ENCODE measurements at regions not wholly inside any gene's neighbourhood (a gene's known extent, or its start where the extent isn't known, plus 50 kb on each side); places are given as distances from the start of the nearest gene placed in this dataset.

- no peak overlapping the region for H3K4me3 ChIP-seq (ENCODE audit: low read length)
- peaks cover 7% of the 10 kb centered on the region for H3K9me3 ChIP-seq (ENCODE audit: control insufficient read depth, insufficient read depth, low read length)
- peaks cover 34% of the 10 kb centered on the region for H3K79me2 ChIP-seq (ENCODE audit: control insufficient read depth, low read length)
- H3K27me3 ChIP-seq (ENCODE audit: control insufficient read depth, low read length): no peaks in the 10 kb centered on the region
- no peaks in the 10 kb centered on the region for H3F3A ChIP-seq (ENCODE audit: control insufficient read depth, insufficient read depth)
- no peaks in the 10 kb centered on the region for H3K9me2 ChIP-seq (replicated peaks; ENCODE audit: control insufficient read depth, low read length)
- no peaks in the 10 kb centered on the region for H4K20me1 ChIP-seq (ENCODE audit: control insufficient read depth, insufficient read depth, low read depth, low read length)
- H3K4me2 ChIP-seq (ENCODE audit: low read length): no peak overlapping the region
- H3K4me1 ChIP-seq (ENCODE audit: control insufficient read depth, low read length): no peaks in the 10 kb centered on the region
- H3K27ac ChIP-seq (ENCODE audit: low read depth, low read length): no peak overlapping the region
- TF ChIP-seq EZH2phosphoT487 (IDR thresholded peaks at IDR 0.05; ENCODE audit: borderline replicate concordance, low read length) (no peak), CTCF (IDR thresholded peaks at IDR 0.05; ENCODE audit: low read depth, low read length, poor library complexity, severe bottlenecking) (no peak)
- H3K36me3 ChIP-seq (ENCODE audit: control insufficient read depth, low read length): peaks cover 48% of the 10 kb centered on the region
Measured at GRCh38 chr22:49617866-49618676, 209.6 kb downstream of the BRD1 start.

GRCh38 chr22:49617264-49617663 lies 210.4 kb downstream of the BRD1 start:
- peaks cover 29% of the 10 kb centered on the region for H3K79me2 ChIP-seq (ENCODE audit: control insufficient read depth, low read length)
- no peak overlapping the region for H3K4me2 ChIP-seq (ENCODE audit: low read length)
- H3K9me3 ChIP-seq (ENCODE audit: control insufficient read depth, insufficient read depth, low read length): peaks cover 11% of the 10 kb centered on the region
- peaks cover 52% of the 10 kb centered on the region for H3K36me3 ChIP-seq (ENCODE audit: control insufficient read depth, low read length)
- no peak overlapping the region for H3K4me3 ChIP-seq (ENCODE audit: low read length)
- no peaks in the 10 kb centered on the region for H3K9me2 ChIP-seq (replicated peaks; ENCODE audit: control insufficient read depth, low read length)
- no peaks in the 10 kb centered on the region for H4K20me1 ChIP-seq (ENCODE audit: control insufficient read depth, insufficient read depth, low read depth, low read length)
- H3K27ac ChIP-seq (ENCODE audit: low read depth, low read length): no peak overlapping the region
- H3K27me3 ChIP-seq (ENCODE audit: control insufficient read depth, low read length): no peaks in the 10 kb centered on the region
- no peaks in the 10 kb centered on the region for H3F3A ChIP-seq (ENCODE audit: control insufficient read depth, insufficient read depth)
- TF ChIP-seq EZH2phosphoT487 (IDR thresholded peaks at IDR 0.05; ENCODE audit: borderline replicate concordance, low read length) (no peak), CTCF (IDR thresholded peaks at IDR 0.05; ENCODE audit: low read depth, low read length, poor library complexity, severe bottlenecking) (no peak)
- no peaks in the 10 kb centered on the region for H3K4me1 ChIP-seq (ENCODE audit: control insufficient read depth, low read length)

DNA sequence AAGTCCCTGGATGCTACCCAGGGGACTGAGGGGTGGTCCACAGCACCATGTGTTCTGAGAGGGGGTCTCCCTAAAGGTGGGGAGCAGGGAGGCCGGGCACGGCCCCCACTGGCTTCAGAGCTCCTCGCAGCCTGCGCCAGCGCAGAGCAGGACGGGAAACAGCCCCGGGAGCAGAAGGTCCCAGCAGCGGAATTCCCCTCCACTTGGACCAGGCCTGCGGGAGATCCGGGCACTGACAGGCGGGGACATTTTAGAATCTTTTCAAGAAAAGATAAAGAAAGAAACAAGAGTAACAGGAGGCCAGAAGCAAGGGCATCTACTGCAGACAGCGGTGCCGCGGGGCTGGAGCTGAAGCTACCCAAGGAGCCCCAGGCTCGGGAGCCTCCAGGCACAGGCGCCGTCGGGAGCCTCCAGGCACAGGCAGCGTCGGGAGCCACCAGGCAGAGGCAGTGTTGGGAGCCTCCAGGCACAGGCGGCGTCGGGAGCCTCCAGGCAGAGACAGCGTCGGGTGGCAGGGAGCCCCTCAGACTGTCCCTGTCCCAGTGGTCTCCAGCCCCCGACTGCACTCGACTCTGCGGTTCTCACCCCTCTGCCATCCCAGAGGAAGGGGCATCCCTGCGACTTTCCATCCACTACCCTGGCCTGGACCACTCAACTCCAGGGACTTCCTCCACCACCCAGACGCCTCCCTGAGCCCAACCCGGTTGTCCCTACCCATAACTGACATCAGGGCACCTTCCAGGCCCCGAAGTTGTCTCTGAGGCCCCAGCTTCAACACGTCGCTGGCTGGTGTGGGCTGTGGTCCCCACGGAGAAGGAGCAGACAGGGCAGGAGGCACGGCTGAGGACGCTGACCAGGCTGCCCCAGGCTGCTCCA lies 211.1 kb downstream of the BRD1 start:
- Histone ChIP-seq H3K4me1 (ENCODE audit: control insufficient read depth, low read length) (no peaks in the 10 kb centered on the region), H3K27ac (ENCODE audit: low read depth, low read length) (no peak overlapping the region), H3K36me3 (ENCODE audit: control insufficient read depth, low read length) (peaks cover 56% of the 10 kb centered on the region), H3K4me3 (ENCODE audit: low read length) (no peak overlapping the region), H3F3A (ENCODE audit: control insufficient read depth, insufficient read depth) (no peaks in the 10 kb centered on the region), H3K9me3 (ENCODE audit: control insufficient read depth, insufficient read depth, low read length) (peaks cover 11% of the 10 kb centered on the region), H4K20me1 (ENCODE audit: control insufficient read depth, insufficient read depth, low read depth, low read length) (no peaks in the 10 kb centered on the region), H3K79me2 (ENCODE audit: control insufficient read depth, low read length) (peaks cover 25% of the 10 kb centered on the region), H3K9me2 (replicated peaks; ENCODE audit: control insufficient read depth, low read length) (no peaks in the 10 kb centered on the region), H3K27me3 (ENCODE audit: control insufficient read depth, low read length) (no peaks in the 10 kb centered on the region), H3K4me2 (ENCODE audit: low read length) (no peak overlapping the region)
- TF ChIP-seq CTCF (IDR thresholded peaks at IDR 0.05; ENCODE audit: low read depth, low read length, poor library complexity, severe bottlenecking) (no peak), EZH2phosphoT487 (IDR thresholded peaks at IDR 0.05; ENCODE audit: borderline replicate concordance, low read length) (no peak)
